ENCODE measurements at regions not wholly inside any gene's neighbourhood (a gene's known extent, or its start where the extent isn't known, plus 50 kb on each side); places are given as distances from the start of the nearest gene placed in this dataset.

GRCh38 chr22:33188326-33188725, 130.1 kb upstream of the SYN3 start:
- no peak for DNase-seq (ENCODE audit: extremely low spot score, unreplicated experiment)
- H3K36me3 Mint-ChIP-seq (ENCODE audit: unreplicated experiment): no peaks in the 10 kb centered on the region
- no peak for TF ChIP-seq CTCF (IDR thresholded peaks at IDR 0.05)
- no peak overlapping the region for H3K27ac Mint-ChIP-seq (ENCODE audit: unreplicated experiment)
- H3K4me1 Mint-ChIP-seq (ENCODE audit: unreplicated experiment): no peaks in the 10 kb centered on the region
- H3K9me3 Mint-ChIP-seq (ENCODE audit: unreplicated experiment): peaks cover 8% of the 10 kb centered on the region
- H3K27me3 Mint-ChIP-seq (ENCODE audit: unreplicated experiment): no peaks in the 10 kb centered on the region
- H3K4me3 Mint-ChIP-seq (ENCODE audit: unreplicated experiment): no peak overlapping the region

DNA sequence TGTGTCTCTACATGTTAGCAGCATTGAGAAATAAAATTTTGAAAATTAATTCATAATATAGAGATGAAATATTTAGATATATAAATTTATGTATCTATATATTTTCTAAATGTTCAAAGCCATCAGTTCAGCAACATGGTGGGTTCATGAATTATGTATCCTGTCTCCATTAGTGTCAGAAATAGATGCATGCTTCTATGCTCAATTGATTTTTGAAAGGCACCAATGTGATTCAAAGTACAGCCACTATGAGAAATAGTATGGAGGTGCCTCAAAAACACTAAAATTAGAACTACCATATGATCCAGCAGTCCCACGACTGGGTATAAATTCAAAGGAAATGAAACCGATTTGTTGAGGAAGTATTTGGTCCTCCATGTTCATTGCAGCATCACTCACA, 128.6 kb upstream of the SYN3 start:
- H3K36me3 Mint-ChIP-seq (ENCODE audit: unreplicated experiment): no peaks in the 10 kb centered on the region
- no peak for DNase-seq (ENCODE audit: extremely low spot score, unreplicated experiment)
- H3K9me3 Mint-ChIP-seq (ENCODE audit: unreplicated experiment): peaks cover 15% of the 10 kb centered on the region

GRCh38 chr22:33180356-33180755, 122.2 kb upstream of the SYN3 start:
- H3K27ac Mint-ChIP-seq (ENCODE audit: unreplicated experiment): no peak overlapping the region
- H3K36me3 Mint-ChIP-seq (ENCODE audit: unreplicated experiment): no peaks in the 10 kb centered on the region
- H3K27me3 Mint-ChIP-seq (ENCODE audit: unreplicated experiment): no peaks in the 10 kb centered on the region
- no peak for TF ChIP-seq CTCF (IDR thresholded peaks at IDR 0.05)
- H3K4me1 Mint-ChIP-seq (ENCODE audit: unreplicated experiment): no peaks in the 10 kb centered on the region
- no peak for DNase-seq (ENCODE audit: extremely low spot score, unreplicated experiment)
- peaks cover 8% of the 10 kb centered on the region for H3K9me3 Mint-ChIP-seq (ENCODE audit: unreplicated experiment)
- no peak overlapping the region for H3K4me3 Mint-ChIP-seq (ENCODE audit: unreplicated experiment)

More for the DNA sequence above, 128.6 kb upstream of the SYN3 start:
- TF ChIP-seq CTCF (IDR thresholded peaks at IDR 0.05): no peak
- H3K27me3 Mint-ChIP-seq (ENCODE audit: unreplicated experiment): no peaks in the 10 kb centered on the region
- H3K27ac Mint-ChIP-seq (ENCODE audit: unreplicated experiment): no peak overlapping the region
- H3K4me3 Mint-ChIP-seq (ENCODE audit: unreplicated experiment): no peak overlapping the region
- no peaks in the 10 kb centered on the region for H3K4me1 Mint-ChIP-seq (ENCODE audit: unreplicated experiment)

DNA sequence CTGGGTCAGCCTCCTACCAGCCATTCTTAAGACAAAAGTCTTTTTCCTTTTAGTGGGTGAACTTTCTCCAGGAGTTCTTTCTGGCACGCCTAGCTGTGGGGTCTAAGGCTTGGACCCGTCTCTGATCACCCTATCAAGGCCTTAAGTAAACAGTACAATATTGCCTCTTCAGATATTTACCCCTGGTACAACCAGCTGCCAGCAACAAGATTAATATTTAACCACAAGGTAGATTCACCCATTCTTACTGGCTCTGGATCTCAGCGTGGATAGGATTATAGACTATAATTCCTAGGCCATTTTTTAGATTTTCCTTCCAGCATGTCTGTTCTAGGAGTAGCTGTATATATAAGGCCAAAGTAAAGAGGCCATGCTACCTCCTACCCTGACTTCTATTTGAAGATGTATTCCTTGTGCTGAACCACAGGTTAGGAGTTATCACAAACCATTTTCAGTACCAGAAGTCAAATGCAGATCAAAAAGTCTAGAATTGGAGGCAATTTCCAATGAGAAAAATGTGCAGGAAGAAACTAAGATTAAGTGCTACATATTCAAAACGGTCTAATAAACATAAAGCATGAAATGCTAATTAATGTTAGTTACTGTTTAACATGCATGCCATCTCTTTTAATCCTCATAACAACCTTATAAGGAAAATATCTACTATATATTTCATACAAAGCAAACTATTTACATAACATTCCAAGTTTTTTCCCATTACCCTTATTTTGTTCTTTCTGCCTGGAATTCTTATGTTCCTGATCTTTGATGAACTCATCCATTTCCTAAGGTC, 110.0 kb upstream of the SYN3 start:
- no peak for TF ChIP-seq CTCF (IDR thresholded peaks at IDR 0.05)
- no peak for DNase-seq (ENCODE audit: extremely low spot score, unreplicated experiment)
- Mint-ChIP-seq H3K4me3 (ENCODE audit: unreplicated experiment) (no peak overlapping the region), H3K27ac (ENCODE audit: unreplicated experiment) (no peak overlapping the region), H3K36me3 (ENCODE audit: unreplicated experiment) (no peaks in the 10 kb centered on the region), H3K4me1 (ENCODE audit: unreplicated experiment) (no peaks in the 10 kb centered on the region), H3K9me3 (ENCODE audit: unreplicated experiment) (no peaks in the 10 kb centered on the region), H3K27me3 (ENCODE audit: unreplicated experiment) (no peaks in the 10 kb centered on the region)

DNA sequence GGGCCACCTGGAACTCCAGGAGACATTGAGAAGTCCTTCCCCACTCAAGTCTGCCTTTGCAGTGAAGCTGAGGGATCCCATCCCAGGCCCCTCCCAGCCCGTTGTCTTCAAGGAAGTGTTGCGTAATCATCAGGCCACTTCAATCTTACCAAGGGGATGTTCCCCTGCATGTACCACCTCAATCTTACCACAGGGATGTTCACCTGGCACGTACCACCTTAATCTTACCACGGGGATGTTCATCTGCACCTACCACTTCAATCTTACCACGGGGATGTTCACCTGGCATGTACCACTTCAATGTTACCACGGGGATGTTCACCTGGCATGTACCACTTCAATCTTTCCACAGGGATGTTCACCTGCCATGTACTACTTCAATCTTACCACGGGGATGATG, 108.0 kb upstream of the SYN3 start:
- Mint-ChIP-seq H3K27ac (ENCODE audit: unreplicated experiment) (no peak overlapping the region), H3K27me3 (ENCODE audit: unreplicated experiment) (no peaks in the 10 kb centered on the region), H3K4me1 (ENCODE audit: unreplicated experiment) (no peaks in the 10 kb centered on the region), H3K4me3 (ENCODE audit: unreplicated experiment) (no peak overlapping the region), H3K36me3 (ENCODE audit: unreplicated experiment) (no peaks in the 10 kb centered on the region), H3K9me3 (ENCODE audit: unreplicated experiment) (no peaks in the 10 kb centered on the region)
- TF ChIP-seq CTCF (IDR thresholded peaks at IDR 0.05): no peak
- DNase-seq (ENCODE audit: extremely low spot score, unreplicated experiment): no peak
